HT1080 (cell line): ENCODE measurements at regions not wholly inside any gene's neighbourhood (a gene's known extent, or its start where the extent isn't known, plus 50 kb on each side); places are given as distances from the start of the nearest gene placed in this dataset.
"Not testable (repeated sequence)": the region's sequence is repeated elsewhere in the genome, so short reads cannot be mapped to it uniquely, and the experiment has no call there.

Experiments
- DNase-seq: peaks from one replicate; pipeline ENCODE4 v3.0.0-alpha.2; 2015; ENCODE audit warnings: low read depth

GRCh38 chr16:35170061-35170460 is 1710.6 kb downstream of the TP53TG3F start:
- DNase-seq: not testable (repeated sequence)

DNA sequence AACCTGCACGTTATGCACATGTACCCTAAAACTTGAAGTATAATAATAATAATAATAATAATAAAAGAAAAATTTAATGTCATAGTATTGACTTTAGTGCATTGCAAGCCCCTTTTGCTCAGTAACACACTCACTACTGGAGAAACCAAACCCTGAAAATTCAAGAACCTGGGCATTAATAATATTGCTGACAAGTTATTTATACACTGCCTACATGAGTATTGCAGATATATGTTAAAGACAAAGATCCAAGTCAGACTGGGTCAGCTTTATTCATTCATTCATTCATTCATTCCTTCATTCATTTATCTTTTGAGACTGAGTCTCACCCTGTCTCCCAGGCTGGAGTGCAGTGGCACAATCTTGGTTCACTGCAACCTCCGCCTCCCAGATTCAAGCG is 1711.2 kb downstream of the TP53TG3F start:
- no peak for DNase-seq

DNA sequence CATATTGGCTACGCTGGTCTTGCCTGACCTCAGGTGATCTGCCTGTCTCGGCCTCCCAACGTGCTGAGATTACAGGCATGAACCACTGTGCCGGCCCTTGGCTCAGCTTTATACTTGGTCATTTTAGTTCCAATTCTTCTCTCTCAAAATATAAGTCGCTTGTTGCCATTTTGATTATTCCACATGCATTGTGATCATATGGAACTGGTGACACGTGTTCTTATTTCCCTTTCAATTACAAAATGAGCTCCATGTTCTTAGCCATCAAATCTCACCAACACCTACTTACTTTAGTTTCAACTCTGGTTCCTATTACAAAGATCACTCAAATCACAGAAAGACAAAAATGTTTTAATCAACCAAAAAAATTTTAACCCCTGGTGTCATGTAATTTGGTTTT is 1711.7 kb downstream of the TP53TG3F start:
- DNase-seq: no peak

DNA sequence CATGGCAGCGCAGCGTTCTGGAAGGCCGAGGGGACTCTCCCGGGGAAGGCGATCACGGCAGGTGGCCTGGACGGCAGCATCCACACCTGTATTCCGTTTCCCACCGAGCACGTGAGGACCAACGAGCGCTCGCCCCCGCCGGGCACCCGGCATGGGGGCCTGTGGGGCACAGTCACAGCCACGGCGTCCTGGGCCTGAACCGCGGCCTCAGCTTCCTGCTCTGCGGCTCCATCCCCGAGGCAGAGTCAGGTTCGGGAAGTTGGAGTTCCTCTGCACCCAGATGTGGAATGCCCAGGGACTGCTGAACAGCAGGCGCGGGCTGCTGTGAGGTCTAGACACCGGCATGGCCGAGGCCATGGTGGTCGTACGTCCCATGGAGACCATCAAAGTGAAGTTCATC is 1713.9 kb downstream of the TP53TG3F start:
- no peak for DNase-seq

GRCh38 chr16:35174016-35174415 is 1714.6 kb downstream of the TP53TG3F start:
- DNase-seq: no peak

- DNase-seq: no peak
Observed at GRCh38 chr16:35176449-35176848, 1717.0 kb downstream of the TP53TG3F start.

DNA sequence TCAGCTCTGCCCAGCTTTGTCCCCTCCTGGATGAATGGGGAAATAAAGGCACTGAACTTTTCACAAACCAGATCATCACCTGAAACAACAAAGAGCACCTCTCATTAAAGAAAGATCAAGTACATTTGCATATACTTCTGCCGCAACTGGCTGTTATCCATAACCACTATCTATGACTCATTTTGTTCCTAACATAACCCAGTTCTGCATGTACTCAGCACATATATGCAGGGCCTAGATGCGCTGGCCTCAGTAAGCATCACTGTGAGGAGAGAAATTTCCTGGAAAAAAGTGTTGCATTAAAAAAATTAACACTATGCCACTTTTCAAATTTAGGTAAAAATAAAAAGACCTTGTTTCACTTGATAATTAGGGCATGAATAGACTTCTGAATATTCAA is 1718.4 kb downstream of the TP53TG3F start:
- no peak for DNase-seq

GRCh38 chr16:35180970-35181369 is 1721.6 kb downstream of the TP53TG3F start:
- no peak for DNase-seq

GRCh38 chr16:35181422-35182030 is 1722.1 kb downstream of the TP53TG3F start:
- DNase-seq: no peak

- no peak for DNase-seq
Observed at GRCh38 chr16:35182043-35182677, 1722.7 kb downstream of the TP53TG3F start.

DNA sequence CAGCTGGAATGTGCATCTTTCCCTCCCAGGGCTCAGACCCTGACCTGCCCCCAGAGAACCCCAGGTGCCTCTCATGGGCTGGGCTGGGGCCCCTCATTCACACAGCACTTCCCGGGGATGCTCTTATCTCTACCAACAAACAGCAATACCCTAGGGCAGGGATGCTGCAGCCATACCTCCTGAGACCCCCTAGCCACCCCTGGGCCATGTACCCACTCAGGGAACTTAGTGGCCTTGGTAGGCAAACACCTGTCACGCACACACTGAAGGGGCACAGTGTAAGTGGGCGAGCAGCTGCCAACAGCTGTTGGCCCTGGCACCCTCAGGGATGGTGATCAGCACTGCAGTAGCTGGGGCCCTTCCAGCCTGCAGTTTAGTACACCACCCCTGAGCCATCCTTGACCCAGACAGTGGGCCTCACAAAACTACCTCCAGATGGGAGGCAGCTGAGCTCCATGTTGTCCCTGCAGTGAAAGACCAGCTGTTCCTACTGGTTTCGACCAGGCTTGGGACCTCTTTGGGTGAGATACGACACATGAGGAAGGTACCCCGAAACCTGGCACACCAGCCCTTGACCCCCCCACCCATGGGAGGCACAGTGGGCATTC is 1723.6 kb downstream of the TP53TG3F start:
- DNase-seq: no peak

DNA sequence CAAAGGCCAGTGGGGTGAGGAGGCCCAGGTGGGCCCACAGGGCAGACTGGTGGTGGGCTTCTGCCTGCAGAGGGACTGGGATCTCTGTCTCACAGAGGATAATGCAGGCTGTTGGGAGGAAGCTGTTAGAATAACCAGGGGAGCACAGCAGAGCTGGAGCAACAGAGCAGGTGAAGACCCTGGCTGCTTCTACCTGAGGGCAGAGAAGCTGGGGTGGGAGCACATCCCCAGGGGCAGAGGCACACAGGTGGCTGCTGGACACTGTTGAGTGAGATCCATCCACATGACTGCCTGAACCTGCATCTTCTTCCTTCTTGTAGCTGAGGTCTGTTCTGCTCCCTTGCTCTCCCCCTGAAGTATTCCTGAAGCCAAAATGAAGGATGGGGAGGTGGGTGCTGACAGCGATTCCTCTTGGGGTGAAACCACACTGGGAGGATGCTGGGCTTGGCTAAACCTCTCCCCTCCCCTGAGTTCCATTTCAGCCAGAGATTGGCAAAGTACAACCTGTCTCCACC is 1725.0 kb downstream of the TP53TG3F start:
- no peak for DNase-seq

GRCh38 chr16:35185366-35186044 is 1726.1 kb downstream of the TP53TG3F start:
- DNase-seq: no peak

DNA sequence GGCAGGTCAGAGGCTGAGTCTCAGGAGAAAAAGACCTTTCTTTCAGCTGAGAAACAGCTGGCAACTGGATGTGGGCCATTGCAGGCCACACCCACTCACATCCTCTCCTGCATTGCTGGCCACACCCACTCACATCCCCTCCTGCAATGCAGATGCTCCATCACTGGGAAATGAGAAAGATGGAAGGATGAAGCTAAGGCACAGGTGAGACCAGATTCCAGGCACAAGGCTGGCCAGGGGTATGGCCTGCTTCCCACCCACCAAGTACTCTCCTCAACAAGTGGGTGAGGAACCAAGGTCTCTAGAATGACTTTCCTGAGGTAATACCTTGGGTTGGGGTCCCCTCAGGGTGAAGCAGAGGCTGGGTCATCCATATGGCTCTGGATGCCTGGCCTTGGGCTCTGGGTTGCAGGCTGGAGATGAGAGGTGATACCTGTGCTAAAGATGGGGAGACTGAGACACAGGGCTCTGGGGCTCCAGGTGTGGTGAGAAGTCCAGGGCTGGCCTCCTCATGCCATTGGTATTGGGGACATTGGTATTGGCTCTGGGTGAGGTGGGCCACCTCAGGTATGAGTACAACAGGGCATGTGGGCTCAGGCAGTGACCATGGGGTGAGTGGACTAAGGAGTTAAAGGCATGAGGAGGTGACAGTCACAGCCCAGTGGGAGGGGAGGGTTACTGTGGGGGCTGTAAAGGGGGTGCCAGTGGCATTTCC is 1726.8 kb downstream of the TP53TG3F start:
- no peak for DNase-seq

DNA sequence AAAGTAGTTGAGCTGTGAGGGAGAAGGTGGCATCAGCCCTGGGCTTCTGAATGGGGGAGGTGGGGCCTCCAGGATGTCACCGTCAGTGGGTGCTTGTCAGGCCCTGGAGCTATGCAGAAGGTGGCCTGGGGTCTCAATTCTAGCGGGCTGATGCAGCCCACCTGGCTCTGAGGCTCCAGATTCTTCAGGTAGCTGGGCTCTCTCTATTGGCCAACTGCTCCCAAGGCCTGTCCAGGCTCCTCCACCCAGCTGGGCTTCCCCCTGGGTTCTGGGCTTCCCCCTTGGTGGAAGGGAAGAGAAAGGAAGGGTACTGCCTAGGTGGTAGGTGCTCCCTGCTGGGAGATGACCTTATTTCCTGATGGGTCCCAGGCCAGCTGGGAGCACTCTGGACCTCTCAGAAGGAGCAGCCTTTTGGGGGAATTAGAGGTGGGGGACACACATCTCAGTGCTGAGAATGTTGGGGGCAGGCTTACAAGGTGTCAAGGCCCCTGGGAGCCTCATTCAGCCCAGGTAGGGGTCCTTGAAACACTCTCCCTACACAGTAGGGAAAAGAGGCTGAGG is 1728.3 kb downstream of the TP53TG3F start:
- DNase-seq: no peak

DNA sequence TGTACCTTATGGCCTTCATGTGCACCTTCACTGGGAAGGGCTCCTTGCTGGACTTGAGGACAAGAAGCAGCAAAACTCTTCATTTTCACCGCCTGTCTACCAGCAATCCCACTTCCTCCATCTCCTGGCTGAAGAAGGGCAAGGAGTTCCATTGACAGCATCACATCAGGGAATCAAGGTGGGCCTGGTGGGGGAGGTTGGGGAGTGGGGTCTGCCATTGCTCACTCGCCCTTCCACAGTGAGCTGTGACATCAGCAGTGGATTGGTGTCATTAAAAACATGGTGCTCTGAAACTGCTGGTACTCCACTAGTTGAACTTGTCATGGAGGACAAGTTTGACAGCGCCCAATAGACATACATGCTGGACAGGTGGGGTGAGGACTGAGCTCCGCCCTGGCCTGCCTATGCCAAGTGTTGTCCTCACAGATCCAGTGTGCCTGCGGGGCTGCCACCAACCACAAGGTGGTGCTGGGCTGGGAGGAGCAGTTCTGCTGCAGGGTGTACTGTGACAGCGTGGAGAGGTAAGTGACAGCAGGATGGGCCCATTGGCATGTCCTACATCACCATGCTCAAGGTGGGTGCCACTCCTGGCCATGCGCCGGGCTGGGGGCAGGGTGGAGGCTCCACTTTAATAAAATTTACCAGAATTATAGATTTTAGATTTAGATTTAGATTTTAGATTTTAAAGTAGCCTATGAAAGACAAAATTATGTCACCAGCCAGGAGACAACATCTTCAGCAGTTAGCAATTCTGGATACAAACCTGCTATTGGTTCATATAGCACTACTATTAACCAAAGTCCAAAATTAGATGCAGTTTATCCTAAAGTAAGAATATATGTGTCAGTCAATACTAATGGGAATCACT is 1729.1 kb downstream of the TP53TG3F start:
- DNase-seq: no peak

- no peak for DNase-seq
Observed at GRCh38 chr16:35192993-35193392, 1733.6 kb downstream of the TP53TG3F start.

DNA sequence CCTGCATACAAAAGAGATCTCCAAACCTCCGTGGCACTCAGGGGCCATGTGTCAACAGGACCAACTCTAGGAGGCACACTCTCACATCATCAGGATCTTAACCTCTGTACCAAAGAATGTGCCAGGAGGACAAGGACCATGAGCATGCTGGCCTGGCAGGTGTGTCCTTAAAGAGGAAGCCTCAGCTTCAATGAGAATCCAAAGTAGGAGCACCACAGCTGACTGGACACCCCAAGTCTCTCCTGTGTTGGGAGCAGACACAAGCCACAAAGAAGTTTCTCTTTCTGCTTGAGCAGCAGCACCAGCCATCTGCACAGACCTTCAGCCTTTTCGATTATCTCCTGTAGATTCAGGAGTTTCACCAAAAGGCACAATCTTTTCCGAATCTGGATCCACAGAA is 1734.5 kb downstream of the TP53TG3F start:
- no peak for DNase-seq

DNA sequence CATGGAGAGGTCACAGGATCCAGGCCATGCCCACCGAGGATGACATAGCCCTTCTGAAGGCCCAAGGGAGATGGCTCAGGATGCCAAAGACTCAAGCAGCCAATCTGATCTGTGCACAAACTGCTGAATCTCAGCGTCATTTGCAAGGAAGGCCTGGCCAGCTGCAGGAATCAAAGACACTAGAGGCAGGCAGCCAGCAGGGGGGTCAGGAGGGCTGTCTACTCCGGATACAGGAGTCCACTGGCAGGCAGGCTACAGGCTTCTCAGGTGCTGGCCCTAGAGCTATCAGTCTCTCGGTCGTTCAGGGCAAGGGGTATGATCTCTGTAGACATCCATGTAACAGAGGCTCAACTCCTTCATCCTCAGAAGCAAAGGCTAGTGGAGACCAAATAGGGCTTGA is 1735.3 kb downstream of the TP53TG3F start:
- no peak for DNase-seq

DNA sequence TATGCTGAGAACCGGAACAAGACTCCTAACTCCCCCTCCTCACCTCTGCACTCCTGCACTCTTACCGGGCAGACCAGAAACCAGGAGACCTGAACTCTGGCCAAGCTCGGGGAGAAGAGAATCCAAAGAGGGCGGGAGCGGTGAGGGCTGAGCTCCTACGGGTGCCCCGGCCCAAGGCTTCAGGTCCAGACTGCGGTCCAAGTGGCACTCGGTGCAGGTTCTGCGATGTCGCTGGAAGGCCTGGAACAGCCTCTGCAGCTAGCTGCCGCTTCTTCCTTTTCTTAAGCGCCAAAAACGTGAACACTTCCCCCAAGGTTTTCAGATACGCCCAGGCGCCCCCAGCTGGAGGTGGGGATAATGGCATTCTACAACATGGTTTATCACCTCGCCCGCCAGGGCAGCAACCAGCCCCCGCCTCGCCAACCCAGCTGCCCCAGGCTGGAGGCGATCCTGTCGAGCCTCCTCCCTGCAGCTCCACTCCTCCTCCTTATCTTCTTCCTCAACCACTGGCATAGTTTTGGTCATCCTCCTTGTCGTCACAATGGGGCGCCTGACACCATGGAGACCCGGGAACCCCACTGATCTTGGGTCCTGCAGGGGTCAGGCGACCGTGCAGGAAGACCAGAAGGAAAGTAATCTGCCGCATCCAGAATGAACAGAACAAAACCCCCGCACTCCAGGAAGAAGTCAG is 1735.9 kb downstream of the TP53TG3F start:
- DNase-seq: peak; percentile 21
